Stimulated activated CD4-positive, alpha-beta T cell treated with anti-CD3 and anti-CD28 coated beads, Interleukin-15, amount 100 ng/mL, for 24 hours (primary cell): ENCODE measurements at regions not wholly inside any gene's neighbourhood (a gene's known extent, or its start where the extent isn't known, plus 50 kb on each side); places are given as distances from the start of the nearest gene placed in this dataset.
"Not testable (repeated sequence)": the region's sequence is repeated elsewhere in the genome, so short reads cannot be mapped to it uniquely, and the experiment has no call there.

Source experiments
- DNase-seq: peaks from one replicate; pipeline ENCODE4 v3.0.0-alpha.2; 2020

DNA sequence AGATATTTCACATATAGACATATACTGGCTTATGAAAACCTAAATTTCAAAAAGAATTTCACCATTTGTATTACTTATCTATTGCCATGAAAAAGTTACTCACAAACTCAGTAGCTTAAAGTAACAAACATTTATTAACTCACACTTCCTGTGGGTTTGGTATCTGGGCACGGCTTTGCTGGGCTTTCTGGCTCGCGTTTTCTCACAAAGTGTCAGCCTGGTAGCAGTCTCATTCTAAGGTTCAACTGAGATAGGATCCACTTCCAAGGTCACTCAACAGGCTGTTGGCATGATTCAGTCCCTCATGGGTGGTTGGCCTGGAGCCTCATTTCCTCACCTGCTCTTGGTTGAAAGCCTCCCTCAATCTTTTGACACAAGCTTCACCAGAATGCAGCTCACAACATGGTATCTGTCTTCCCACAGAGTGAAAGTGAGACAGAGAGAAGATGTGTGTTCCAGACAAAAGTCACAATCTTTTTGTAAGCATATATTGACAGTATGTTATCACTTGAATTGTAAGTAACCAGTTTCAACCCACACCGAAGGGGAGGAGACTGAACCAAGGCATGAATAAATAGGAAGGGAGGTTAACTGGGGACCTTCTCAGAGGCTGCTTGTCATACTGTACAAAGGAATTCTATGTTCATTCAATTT is 1065.8 kb upstream of the SPRY2 start:
- DNase-seq, result no peak

DNA sequence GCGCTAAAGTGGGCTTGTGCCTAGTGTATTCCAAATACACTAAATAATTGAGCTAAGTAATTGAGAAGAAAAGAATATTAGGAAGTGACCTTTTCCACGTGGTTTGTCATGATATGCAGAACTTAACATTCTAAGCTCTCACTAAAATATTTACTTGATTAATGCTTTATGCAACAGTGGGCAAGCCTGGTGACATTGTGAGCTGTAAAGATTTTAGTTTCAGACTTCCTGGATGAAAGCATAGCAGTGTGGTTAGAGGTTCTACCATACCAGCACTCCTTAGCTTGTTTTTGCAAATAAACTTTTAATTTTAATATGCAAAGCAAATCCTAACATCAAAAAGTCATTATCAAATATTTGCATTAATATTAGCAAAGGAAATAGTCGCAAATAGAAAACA is 1065.1 kb upstream of the SPRY2 start:
- no peak for DNase-seq

DNA sequence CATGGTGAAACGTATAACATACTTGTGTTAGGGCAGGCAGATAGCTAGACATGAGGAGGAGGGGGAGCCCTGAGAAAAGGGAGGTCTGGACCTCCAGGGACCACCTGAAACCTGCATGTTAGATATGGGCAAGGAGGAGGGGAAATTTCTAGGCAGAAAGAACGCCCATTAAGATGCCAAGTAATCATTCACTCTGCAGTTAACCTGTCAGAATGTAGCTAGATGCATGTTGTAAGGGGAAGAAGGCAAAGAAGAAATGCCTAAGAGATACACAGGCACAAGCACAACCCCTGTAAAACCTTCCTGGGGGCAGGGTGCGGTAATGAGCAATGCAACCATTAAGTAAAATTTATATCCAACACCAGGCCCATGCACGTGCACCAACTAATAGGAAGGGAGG is 1055.3 kb upstream of the SPRY2 start:
- no peak for DNase-seq

DNA sequence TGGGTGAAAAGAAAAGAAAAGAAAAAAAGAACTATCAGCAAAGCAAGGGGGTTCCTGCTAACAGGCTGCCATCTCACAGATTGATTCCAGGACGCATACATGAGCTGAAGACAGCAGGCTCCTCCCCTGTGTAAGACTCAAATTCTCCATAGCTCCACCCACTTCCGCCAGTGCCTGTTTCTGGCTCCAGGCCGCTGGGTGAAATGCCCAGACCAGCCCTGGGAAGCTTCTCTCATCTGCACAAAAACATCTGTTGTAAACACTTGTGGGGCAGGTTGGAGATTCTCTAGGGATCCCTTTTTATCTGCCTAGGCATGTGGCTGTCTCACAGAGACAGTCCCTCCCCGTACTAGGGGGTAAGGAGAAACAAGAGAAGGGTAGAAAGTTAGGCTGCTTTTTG is 1054.4 kb upstream of the SPRY2 start:
- no peak for DNase-seq

DNA sequence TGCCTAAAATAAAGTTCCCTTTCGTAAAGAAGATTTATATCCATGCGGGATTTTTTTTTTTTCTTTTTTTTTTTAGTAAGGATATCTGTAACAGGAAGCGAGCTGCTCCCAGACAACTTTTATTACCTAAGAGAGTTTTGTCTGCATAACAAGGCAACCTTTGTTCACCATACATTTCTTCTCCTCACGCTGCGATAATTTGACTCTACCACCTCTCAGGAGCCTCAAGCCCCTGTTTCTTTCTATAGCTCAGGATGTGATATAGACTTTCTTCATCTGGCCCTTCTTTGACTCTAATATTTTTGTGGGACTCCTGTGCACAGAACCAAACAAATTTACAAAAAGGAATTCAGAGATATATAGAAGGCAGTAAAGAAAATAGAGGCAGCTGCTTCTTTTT is 1053.7 kb upstream of the SPRY2 start:
- no peak for DNase-seq

DNA sequence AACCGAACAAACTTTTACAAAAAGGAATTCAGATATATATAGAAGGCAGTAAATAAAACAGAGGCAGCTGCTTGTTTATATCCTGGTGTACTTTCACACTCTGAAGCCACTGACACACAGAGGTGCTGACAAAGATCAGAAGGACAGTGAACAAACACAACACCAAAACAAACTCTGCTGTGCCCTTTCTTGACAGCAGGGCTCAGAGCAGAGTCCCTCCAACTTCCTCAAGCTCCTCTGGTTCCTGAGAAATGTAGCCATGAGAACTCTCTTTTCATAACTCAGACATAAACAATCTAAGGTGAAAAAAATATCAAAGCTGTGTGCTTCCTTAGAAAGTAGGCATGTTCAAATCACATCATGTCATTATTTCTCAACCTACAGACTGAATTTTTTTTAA is 1052.8 kb upstream of the SPRY2 start:
- DNase-seq, result no peak

DNA sequence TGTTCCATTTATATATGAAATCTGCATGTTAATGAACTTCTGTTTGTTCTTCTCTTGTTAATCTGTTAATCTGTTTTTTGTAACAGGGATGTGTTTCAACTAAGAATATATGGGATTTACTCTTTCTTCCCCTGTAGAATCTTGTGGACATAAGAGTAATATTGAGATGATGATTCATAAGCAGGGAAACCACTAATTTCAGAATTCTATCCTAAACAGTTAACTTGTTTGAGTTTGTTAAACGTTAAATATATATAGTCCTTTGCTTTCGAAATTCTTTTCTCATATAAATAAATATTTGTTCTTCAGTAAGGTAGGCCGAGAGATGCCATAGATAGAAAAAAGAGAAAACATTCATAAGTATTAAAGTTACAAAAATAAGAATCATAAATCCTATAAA is 1052.2 kb upstream of the SPRY2 start:
- DNase-seq, result no peak

DNA sequence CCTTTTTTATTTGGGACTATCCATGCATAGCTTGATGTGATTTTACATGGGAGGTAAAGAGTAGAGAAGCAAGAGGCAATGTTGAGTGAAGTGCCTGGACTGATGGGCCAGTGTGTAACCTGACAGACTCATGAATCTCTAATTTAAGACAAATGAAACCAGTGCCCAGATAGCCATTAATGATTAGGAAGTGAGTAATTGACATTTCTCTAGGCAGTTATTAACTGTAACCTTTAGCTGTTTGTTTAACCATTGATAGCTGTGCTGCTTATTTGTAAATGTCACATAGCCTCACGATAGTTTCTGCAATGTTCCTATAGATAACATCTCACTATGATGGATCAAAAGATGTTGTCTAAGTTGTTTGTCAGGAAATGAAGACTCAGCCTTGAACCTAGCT is 1047.5 kb upstream of the SPRY2 start:
- no peak for DNase-seq

DNA sequence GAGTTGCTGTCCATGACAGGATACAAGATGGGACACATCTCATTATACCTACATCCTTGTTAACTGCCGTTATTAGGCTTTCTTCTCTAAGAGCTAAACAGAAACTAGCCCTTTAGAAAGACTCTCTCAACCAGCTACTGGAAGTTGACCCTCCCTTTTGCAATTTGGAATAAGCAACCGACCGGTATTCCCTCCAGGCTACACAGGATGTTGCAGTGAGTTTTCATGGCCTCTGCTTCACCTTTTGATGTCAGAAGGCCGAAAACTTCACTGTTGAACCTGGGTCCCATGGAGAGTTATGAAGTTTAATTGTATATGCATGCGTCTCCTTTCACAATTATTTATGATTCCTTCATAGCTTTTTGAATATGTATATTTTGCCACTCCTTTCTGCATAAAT is 1042.5 kb upstream of the SPRY2 start:
- no peak for DNase-seq

DNA sequence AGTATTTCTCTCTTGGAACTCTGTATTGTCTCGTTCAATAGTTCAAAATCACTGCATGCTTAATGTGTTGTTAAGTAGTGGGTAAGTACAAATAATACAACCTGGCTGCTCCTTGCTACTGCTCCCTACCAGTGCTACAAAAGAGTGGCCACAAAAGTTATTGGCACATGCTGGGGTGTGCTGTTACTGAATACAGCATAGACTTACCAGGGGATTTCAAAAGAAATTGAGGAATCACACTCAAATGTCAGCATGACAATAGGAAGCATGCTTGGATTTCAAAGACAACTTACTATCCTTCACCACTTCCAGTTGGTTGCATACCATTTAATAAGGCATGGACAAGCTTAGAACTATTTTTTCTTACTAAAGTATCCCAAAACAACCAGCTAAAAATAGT is 1041.3 kb upstream of the SPRY2 start:
- no peak for DNase-seq

DNA sequence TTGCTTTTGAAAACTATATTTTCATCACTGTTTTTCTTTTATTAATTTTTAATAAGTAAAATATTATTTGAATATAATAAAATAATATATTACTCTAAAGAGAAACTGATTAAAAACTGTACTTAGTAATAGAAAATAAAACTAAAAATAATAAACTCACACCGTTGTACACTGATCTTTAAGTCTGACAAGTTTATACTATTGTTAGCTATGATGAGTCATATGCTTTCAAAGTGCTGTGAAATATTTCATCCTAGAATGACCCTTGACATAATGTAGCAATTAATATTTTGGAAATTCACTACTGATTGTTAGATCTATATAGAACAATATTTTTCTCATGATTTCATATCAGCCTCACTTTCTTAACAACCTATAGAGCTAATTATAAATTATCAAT is 1040.6 kb upstream of the SPRY2 start:
- no peak for DNase-seq

DNA sequence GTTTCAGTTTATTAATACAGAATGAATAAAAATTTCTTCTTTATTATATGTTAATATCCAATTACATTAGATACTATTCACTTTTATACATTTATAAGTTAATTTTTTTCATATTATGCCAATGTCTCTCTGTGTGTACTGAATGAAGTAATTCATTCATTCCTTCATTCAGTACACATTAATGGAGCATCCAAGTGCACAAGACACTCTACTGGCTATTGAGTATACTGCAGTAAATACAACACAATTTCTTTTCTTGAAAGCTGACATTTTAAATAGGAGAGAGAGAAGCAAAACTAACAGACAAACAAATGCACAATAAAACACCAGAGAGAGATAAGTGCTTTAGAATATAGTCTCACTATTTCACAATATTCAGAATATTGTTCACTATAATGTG is 1038.3 kb upstream of the SPRY2 start:
- no peak for DNase-seq

DNA sequence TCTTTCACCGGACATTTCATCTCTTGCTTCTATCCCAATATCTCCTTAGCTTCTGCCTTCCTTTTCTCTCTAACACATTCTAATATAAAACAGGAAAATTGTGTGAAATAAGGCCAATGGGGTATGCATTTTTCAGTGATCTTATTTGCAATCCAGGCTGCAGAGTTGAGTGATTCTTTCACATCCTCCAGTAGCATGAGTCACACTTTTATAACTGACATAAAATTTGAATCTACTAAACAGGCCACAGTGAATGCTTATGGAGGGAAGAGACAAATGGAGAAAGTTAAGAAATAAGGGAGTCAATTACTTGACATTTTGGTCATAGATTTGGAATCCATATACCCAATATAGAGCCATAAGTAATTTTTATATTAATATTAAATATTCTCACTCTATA is 1037.0 kb upstream of the SPRY2 start:
- DNase-seq, result no peak

DNA sequence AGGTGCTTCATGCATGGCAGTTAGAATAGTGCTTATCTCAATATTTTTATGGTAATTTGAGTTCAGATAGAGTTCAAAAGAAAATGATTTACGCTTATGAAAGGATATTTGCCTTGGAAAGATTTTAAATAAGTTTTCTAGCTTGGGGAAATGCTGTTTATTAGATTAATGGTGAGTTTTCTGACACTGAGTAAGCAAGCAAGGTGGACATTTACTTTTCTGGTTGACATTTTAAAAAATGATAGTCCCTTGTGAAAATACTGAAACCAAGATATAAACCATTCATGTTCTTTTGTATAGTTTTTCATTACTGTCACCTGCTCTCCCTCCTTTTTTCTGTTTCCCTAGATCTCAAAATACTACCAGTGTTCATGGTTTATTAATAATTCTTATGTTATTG is 1034.8 kb upstream of the SPRY2 start:
- DNase-seq, result no peak

DNA sequence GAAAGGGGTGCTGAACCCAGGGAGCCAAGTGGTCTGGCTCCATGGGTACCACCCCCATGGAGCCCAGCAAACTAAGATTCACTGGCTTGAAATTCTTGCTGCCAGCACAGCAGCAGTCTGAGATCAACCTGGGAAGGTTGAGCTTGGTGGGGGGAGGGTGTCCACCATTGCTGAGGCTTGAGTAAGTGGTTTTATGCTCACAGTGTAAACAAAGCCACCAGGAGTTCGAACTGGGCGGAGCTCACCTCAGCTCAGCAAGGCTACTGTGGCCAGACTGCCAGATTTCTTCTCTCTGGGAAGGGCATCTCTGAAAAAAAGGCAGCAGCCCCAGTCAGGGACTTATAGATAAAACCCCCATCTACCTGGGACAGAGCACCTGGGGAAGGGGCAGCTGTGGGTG is 1021.8 kb upstream of the SPRY2 start:
- DNase-seq, result not testable (repeated sequence)

DNA sequence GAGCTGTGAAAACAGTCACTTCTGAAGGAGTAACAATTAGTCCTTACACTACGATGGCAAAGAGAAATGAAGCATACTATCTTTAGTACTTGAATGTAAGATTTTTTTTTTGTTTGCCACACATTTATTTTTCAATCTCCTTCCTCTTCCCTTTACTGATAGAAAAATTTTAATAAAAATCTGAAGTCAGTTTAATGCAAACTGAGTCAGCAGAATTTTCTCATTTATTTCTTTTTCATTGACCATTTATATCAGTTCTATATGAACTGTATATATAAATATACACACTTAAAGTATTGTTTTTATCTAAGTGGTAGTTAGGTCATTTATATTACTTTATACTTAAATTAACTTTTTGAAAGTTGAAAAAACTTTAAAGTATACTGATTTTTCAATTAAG is 1009.1 kb upstream of the SPRY2 start:
- DNase-seq, result no peak

DNA sequence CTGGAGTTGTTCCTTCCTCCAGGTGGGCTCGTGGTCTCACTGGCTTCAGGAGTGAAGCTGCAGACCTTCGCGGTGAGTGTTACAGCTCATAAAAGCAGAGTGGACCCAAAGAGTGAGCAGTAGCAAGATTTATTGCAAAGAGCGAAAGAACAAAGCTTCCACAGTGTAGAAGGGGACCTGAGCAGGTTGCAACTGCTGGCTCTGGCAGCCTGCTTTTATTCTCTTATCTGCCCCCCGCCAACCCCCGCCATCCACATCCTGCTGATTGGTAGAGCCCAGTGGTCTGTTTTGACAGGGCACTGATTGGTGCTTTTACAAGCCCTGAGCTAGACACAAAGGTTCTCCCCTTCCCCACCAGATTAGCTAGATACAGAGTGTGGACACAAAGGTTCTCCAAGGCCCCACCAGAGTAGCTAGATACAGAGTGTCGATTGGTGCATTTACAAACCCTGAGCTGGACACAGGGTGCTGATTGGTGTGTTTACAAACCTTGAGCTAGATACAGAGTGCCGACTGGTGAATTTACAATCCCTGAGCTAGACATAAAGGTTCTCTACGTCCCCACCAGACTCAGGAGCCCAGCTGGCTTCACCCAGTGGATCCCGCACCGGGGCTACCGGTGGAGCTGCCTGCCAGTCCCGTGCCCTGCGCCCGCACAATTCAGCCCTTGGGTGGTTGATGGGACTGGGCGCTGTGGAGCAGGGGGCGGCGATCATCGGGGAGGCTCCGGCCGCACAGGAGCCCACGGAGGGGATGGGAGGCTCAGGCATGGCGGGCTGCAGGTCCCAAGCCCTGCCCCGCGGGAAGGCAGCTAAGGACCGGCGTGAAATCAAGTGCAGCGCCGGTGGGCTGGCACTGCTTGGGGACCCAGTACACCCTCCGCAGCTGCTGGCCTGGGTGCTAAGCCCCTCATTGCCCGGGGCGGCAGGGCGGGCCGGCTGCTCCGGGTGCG is 999.5 kb upstream of the SPRY2 start:
- not testable (repeated sequence) for DNase-seq

DNA sequence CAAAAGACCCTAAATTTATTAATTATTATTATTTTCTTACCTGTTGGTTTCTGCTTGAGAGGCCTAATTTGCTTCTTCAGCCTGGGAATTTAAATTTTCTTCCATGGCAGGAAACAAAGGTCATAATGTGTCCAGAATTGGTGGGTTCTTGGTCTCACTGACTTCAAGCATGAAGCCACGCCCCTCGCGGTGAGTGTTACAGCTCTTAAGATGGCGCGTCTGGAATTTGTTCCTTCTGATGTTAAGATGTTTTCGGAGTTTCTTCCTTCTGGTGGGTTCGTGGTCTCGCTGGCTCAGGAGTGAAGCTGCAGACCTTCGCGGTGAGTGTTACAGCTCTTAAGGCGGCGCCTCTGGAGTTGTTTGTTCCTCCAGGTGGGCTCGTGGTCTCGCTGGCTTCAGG is 998.7 kb upstream of the SPRY2 start:
- not testable (repeated sequence) for DNase-seq

DNA sequence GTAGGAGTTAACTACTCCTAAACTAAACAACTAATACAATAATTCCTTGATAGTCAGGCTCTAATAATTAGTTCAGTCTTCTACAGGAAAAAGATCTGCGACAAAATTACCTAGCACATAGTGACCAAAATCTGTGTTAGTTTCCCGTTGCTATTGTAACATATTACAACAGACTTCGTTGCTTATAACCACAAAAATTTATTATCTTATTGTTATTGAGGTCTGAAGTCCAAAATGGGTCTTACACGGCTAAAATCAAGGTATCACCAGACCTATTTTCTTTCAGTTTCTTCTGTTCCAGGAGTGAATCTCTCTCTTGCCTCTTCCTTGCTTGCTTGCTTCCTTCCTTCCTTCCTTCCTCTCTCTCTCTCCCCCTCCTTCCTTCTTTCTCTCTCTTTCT is 993.6 kb upstream of the SPRY2 start:
- no peak for DNase-seq

DNA sequence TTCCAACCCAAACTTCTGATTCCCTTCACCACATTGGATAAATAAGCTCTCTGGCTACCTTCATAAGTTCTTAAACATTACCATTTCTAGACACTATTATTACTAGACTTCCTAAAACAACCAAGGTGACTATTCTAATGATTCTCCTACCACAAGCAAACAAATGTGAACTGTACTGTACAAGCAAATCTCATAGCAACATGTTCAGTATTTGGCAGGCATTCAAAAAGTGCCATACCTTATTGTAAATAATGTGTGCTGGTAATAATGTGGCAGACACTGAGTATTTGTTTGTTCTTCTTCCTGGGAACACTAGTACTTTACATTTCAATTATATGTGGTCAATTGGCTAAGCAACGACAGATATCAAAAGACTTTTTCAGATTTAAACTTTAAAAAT is 986.0 kb upstream of the SPRY2 start:
- DNase-seq, result no peak

DNA sequence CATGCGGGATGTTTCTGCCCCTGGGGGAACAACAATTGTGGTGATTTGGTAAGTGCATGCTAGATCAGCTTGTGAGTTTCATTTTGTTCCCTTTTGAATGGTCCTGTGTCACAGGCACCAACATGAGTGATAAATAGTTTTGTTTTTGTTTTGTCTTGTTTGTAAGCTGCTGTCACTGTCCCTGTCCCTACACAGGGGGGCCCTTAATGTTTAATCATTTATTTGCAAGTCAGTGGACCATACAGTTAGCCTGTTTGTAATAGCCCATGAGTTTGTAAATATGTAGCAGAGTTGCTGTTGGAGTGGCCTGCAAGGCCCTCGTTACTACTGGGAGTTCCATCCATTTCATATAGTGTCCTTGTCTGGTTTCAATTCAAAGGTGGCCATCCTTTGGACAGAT is 979.6 kb upstream of the SPRY2 start:
- DNase-seq, result no peak

DNA sequence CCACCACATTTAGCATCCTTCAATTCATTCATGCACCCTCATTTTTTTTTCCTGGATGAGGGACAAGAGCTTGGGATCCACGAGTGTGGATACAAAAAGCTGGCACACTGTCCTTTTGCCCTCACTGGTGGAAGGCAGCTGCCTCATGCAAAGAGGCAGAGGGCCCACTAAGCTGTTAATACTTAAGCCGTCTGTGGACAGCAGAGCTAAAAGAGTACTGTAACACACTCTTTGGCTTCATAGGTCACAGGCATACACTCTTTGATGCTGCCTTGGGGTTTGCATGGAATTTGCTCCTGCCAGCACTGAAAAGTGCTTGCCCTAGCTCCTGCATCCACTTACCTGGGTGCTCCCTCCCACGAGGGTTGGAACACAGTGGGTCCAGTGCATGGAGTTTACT is 978.4 kb upstream of the SPRY2 start:
- no peak for DNase-seq

DNA sequence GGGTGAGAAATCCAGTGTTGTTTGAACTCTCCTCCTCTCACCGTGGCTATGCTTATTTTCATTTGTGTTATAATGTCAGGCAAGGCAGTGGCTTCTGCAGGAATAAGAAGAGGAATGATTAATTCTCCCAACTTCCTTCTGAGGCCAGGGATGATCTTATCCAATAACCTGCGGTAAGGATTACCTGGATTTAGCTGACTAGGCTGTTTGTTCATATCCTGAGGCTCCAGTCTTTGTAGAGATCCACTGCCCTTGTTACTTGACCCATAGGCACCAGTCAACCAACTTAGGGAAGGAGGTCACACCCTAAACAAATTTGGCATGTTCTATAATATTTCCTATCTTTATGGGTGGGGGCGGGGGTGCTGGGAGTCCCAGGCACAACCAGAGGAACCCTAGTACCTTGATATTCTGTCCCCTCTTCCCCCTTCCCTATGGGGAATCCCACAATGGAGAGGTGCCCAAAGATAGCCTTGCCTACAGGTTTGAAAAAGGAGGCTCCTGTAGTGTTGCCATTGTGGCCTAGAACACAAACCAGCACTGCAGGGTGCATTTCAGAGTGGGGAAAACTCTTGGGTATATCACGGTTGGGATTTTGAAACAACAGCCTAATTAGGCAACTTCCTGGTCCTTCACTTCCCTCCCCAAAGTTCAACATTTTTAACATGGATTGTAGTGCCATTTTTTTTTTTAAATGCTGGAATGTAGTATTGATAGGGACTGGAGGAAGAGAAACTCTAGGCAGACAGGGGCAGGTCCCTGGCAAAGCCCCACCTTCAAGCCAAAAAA is 977.5 kb upstream of the SPRY2 start:
- DNase-seq, result no peak

DNA sequence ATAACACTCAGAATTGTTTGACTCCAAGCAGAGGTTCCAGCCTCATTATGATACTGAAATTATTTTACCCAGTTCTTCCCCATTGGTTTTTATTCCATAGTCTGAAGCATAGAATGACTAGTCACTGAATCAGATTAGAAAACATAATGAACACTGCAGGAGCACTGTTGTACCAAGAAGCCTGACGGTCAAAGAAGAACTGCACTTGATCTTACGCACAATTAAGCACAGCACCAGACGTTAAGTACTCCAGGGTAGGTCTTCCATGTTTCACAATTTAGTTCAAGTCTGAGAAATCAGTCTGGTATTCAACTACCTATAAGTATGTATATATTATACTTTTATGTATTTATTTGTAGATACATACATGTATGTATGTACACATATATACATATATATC is 973.5 kb upstream of the SPRY2 start:
- no peak for DNase-seq
